Kidney epithelial cell (primary cell): ENCODE measurements at regions not wholly inside any gene's neighbourhood (a gene's known extent, or its start where the extent isn't known, plus 50 kb on each side); places are given as distances from the start of the nearest gene placed in this dataset.

Experiments
- DNase-seq: peaks from one replicate; pipeline ENCODE4 v3.0.0-alpha.2; 2010; ENCODE audit warnings: low read depth
- H3K27me3 ChIP-seq: 2 replicates; pipeline ENCODE4 v1.6.0; 2011; ENCODE audit warnings: low read length; ENCODE audit not compliant: control insufficient read depth, insufficient read depth
- H3K36me3 ChIP-seq: 2 replicates; pipeline ENCODE4 v1.5.1; 2011; ENCODE audit warnings: low read length; ENCODE audit not compliant: control insufficient read depth, insufficient read depth
- H3K4me3 ChIP-seq: 2 replicates; pipeline ENCODE4 v1.5.1; 2011; ENCODE audit warnings: low read depth, mild to moderate bottlenecking, control low read depth, low read length
- TF ChIP-seq, protein P1 (sequence below): IDR thresholded peaks from 2 replicates; pipeline ENCODE4 v1.5.1; 2011; ENCODE audit warnings: mild to moderate bottlenecking, moderate library complexity, low read length, control low read depth, inconsistent platforms; ENCODE audit not compliant: insufficient read depth, poor library complexity, severe bottlenecking

DNA sequence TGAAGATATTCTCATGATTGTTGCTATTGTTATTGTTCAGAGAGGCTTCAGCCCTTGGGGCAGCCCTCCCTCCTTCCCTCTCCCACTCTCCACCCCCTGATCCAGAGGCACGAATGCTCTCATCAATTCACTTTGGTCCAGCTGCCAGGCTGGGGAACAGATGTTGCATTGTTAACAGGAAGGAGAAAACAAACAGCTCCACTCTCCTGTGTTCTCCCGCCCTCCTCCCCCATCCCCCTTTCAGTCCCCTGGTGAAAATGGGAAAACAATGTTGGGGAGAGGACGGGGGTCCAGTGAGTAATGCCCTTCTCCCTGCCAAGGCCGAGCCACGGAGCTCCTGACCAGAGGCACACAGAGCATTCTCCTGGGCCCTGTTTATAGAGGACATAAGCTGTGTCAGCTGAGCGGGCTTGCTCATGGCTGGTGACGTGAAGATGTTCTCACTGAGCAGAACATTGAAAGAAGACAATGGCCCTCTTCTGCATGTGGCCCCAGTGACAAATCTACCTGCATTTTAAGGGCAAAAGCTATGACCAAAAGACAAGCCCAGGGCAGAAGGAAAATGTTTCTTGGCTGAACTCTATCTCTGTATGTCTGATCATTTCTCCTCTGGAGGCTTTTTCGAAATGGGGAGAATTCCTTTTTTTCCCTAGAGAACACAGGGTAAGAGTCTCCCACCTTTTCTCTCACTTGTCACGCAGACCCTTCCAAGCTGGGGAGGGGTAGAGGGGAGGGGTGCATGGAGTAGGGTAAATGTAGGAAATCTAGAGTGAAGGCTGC is 111.7 kb downstream of the GLUL start:
- TF ChIP-seq, protein P1, sequence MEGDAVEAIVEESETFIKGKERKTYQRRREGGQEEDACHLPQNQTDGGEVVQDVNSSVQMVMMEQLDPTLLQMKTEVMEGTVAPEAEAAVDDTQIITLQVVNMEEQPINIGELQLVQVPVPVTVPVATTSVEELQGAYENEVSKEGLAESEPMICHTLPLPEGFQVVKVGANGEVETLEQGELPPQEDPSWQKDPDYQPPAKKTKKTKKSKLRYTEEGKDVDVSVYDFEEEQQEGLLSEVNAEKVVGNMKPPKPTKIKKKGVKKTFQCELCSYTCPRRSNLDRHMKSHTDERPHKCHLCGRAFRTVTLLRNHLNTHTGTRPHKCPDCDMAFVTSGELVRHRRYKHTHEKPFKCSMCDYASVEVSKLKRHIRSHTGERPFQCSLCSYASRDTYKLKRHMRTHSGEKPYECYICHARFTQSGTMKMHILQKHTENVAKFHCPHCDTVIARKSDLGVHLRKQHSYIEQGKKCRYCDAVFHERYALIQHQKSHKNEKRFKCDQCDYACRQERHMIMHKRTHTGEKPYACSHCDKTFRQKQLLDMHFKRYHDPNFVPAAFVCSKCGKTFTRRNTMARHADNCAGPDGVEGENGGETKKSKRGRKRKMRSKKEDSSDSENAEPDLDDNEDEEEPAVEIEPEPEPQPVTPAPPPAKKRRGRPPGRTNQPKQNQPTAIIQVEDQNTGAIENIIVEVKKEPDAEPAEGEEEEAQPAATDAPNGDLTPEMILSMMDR: no peak
- H3K36me3 ChIP-seq: no peaks in the 10 kb centered on the region
- H3K27me3 ChIP-seq: no peaks in the 10 kb centered on the region
- H3K4me3 ChIP-seq: no peak overlapping the region
- DNase-seq: no peak

DNA sequence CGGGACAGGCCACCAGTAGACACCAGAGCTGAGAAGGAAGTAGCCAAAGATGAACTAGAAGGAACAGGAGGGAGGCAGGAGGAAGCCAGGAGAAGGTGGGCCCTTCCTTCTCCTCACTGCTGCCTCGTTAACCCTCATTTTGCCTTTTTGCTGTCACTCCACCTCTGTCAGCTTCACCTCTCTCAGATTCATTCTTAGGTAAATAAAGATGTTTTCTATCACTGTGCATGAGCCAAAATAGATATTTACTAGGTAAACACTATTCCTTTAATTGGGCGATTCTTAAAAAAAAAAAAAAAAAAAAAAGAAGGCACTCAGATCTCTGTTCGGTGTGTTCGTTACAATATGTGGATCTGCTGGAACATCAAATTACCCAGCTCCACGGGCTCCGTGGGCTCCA is 112.3 kb downstream of the GLUL start:
- Histone ChIP-seq H3K27me3 (no peaks in the 10 kb centered on the region), H3K36me3 (no peaks in the 10 kb centered on the region), H3K4me3 (no peak overlapping the region)
- DNase-seq: no peak
- TF ChIP-seq, protein P1: no peak

DNA sequence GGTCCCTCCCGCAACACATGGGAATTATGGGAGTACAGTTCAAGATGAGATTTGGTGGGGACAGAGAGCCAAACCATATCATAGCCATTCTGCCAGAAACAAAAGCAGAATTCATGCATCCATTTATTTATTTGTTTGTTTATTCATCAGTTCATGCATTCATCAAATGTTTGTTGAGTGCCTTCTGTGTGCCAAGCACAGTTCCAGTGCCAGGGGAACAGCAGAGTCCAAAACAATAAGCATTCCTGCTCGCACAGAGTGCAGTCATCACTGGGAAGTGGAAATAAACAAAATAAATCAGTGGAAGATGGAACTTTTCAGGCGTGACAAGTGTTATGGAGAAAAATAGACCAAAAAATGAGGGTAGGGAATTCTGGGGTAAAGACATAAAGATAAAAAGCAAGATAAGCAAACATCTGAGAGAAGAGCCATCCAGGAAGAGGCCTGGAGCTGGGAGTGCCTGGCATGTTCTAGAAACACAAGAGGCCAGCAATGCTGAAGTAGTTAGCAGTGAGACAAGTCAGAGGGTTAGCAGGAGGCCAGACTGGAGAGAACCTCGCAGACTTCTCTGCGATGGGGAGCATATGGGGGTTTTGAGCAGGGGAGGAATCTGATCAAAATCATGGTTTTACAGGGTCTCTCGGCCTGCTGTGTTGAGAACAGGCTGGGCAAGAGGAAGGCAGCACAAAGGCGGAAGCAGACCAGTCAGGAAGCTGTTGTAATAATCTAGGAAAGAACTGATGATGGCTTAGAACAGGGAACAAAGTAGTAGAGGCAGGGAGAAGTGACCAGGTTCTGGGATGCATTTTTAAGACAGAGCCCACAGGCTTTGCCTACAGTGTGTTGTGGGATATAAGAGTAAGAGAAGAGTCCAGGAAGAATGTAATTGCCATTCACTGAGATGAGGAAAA is 113.2 kb downstream of the GLUL start:
- DNase-seq: no peak
- Histone ChIP-seq H3K4me3 (no peak overlapping the region), H3K36me3 (no peaks in the 10 kb centered on the region), H3K27me3 (no peaks in the 10 kb centered on the region)
- TF ChIP-seq, protein P1: no peak

DNA sequence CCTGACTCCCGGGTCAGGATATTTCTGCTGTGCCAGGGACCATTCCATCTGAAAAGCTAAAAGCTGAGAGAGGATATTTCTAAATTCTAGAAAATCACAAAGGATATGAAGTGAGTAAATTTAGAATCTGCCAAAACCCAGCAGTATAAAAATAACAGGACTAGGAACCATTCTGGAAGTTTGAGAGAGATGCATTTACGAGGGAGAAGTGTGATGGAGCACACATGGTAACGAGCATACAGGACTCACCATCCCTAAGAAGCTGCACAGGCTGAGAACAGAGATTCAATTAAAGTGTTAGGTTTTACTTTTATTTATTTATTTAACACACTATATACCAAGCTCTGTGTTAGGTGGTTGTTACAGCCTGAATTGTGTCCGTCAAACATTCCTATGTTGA is 116.3 kb downstream of the GLUL start:
- no peaks in the 10 kb centered on the region for H3K27me3 ChIP-seq
- no peak overlapping the region for H3K4me3 ChIP-seq
- TF ChIP-seq, protein P1: no peak
- no peaks in the 10 kb centered on the region for H3K36me3 ChIP-seq
- no peak for DNase-seq

DNA sequence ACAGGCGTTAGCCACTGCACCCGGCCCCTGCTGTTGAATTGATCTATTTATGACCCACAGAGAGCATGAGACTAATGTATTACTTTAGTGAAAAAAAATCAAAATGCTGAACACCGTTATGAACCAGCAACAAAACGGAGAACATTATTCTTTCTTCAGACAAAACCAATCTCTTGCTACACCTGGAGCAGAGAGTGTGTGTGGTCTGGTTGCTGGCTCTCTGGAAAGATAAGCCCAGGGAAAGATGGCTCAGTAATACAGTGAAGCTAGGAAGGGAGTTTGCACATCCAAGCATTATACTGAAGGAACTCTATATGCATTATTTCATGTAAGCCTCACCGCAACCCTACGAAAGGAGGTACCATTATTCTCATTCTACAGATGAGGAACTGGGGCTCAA is 117.0 kb downstream of the GLUL start:
- Histone ChIP-seq H3K27me3 (no peaks in the 10 kb centered on the region), H3K4me3 (no peak overlapping the region), H3K36me3 (no peaks in the 10 kb centered on the region)
- TF ChIP-seq, protein P1: no peak
- DNase-seq: no peak
